ENCODE measurements at regions not wholly inside any gene's neighbourhood (a gene's known extent, or its start where the extent isn't known, plus 50 kb on each side); places are given as distances from the start of the nearest gene placed in this dataset.

- Histone ChIP-seq H3K9me3 (ENCODE audit: control insufficient read depth, insufficient read depth, low read length) (no peaks in the 10 kb centered on the region), H3K36me3 (ENCODE audit: control insufficient read depth, insufficient read depth, low read length) (no peaks in the 10 kb centered on the region), H3K27me3 (ENCODE audit: control insufficient read depth, insufficient read depth, low read length) (no peaks in the 10 kb centered on the region), H3K4me3 (ENCODE audit: low read length) (no peak overlapping the region), H3K27ac (ENCODE audit: low read length) (no peak overlapping the region), H3K4me1 (ENCODE audit: control insufficient read depth, insufficient read depth, low read length) (no peaks in the 10 kb centered on the region)
- H3K4me3 Mint-ChIP-seq, result no peak overlapping the region
- DNase-seq, result no peak
- no peaks in the 10 kb centered on the region for H3K4me1 Mint-ChIP-seq
- peaks cover 1 to 22% of the 10 kb centered on the region in 2 donors for H3K27me3 Mint-ChIP-seq (ENCODE audit: low read depth in 2 of 2)
- no peaks in the 10 kb centered on the region for H3K36me3 Mint-ChIP-seq
- intact Hi-C loops (cut with micrococcal nuclease), result no loop called here
- 98% methylated on average over 5 of the region's 6 CpGs for WGBS (ENCODE audit: insufficient coverage)
- no peak overlapping the region for H3K27ac Mint-ChIP-seq
- no peak for TF ChIP-seq CTCF (IDR thresholded peaks at IDR 0.05)
- peaks cover 0 to 2% of the 10 kb centered on the region in 2 donors for H3K9me3 Mint-ChIP-seq
- no peak for ATAC-seq
Measured at GRCh38 chr2:215613888-215614287, 178.0 kb upstream of the FN1 start.

- Histone ChIP-seq H3K36me3 (ENCODE audit: control insufficient read depth, insufficient read depth, low read length) (no peaks in the 10 kb centered on the region), H3K9me3 (ENCODE audit: control insufficient read depth, insufficient read depth, low read length) (no peaks in the 10 kb centered on the region), H3K27me3 (ENCODE audit: control insufficient read depth, insufficient read depth, low read length) (no peaks in the 10 kb centered on the region), H3K27ac (ENCODE audit: low read length) (no peak overlapping the region), H3K4me1 (ENCODE audit: control insufficient read depth, insufficient read depth, low read length) (no peaks in the 10 kb centered on the region), H3K4me3 (ENCODE audit: low read length) (no peak overlapping the region)
- Mint-ChIP-seq H3K27me3 (ENCODE audit: low read depth in 2 of 2) (peaks cover 0 to 16% of the 10 kb centered on the region in 2 donors), H3K27ac (no peak overlapping the region), H3K4me1 (no peaks in the 10 kb centered on the region), H3K9me3 (peaks cover 0 to 2% of the 10 kb centered on the region in 2 donors), H3K4me3 (no peak overlapping the region), H3K36me3 (no peaks in the 10 kb centered on the region)
- no peak for TF ChIP-seq CTCF (IDR thresholded peaks at IDR 0.05)
- WGBS (ENCODE audit: insufficient coverage), result 82% methylated on average over 8 of the region's 8 CpGs
- intact Hi-C loops (cut with micrococcal nuclease), result no loop called here
- DNase-seq (no peak), ATAC-seq (no peak)
Measured at GRCh38 chr2:215613280-215613679, 177.4 kb upstream of the FN1 start.

- Mint-ChIP-seq H3K36me3 (no peaks in the 10 kb centered on the region), H3K9me3 (peaks cover 0 to 2% of the 10 kb centered on the region in 2 donors), H3K27me3 (ENCODE audit: low read depth in 2 of 2) (peaks cover 0 to 11% of the 10 kb centered on the region in 2 donors), H3K27ac (no peak overlapping the region), H3K4me3 (no peak overlapping the region), H3K4me1 (no peaks in the 10 kb centered on the region)
- Histone ChIP-seq H3K27ac (ENCODE audit: low read length) (no peak overlapping the region), H3K4me3 (ENCODE audit: low read length) (no peak overlapping the region), H3K27me3 (ENCODE audit: control insufficient read depth, insufficient read depth, low read length) (no peaks in the 10 kb centered on the region), H3K9me3 (ENCODE audit: control insufficient read depth, insufficient read depth, low read length) (no peaks in the 10 kb centered on the region), H3K4me1 (ENCODE audit: control insufficient read depth, insufficient read depth, low read length) (no peaks in the 10 kb centered on the region), H3K36me3 (ENCODE audit: control insufficient read depth, insufficient read depth, low read length) (no peaks in the 10 kb centered on the region)
- DNase-seq (no peak), ATAC-seq (no peak)
- intact Hi-C loops (cut with micrococcal nuclease), result no loop called here
- WGBS (ENCODE audit: insufficient coverage), result 80% methylated on average over 2 of the region's 2 CpGs
- TF ChIP-seq CTCF (IDR thresholded peaks at IDR 0.05), result no peak
Measured at GRCh38 chr2:215612786-215613185, 176.9 kb upstream of the FN1 start.

- ATAC-seq, result no peak
- no peak overlapping the region for H3K27ac Mint-ChIP-seq
- no peak for DNase-seq
- no peaks in the 10 kb centered on the region for H3K9me3 Mint-ChIP-seq
- H3K36me3 Mint-ChIP-seq, result no peaks in the 10 kb centered on the region
- no peak overlapping the region for H3K4me3 ChIP-seq (ENCODE audit: low read length)
- H3K27ac ChIP-seq (ENCODE audit: low read length), result no peak overlapping the region
- H3K4me1 Mint-ChIP-seq, result no peaks in the 10 kb centered on the region
- H3K4me1 ChIP-seq (ENCODE audit: control insufficient read depth, insufficient read depth, low read length), result no peaks in the 10 kb centered on the region
- WGBS (ENCODE audit: insufficient coverage), result 58% methylated on average over 6 of the region's 7 CpGs
- H3K27me3 Mint-ChIP-seq (ENCODE audit: low read depth in 2 of 2), result peaks cover 0 to under 1% of the 10 kb centered on the region in 2 donors
- H3K9me3 ChIP-seq (ENCODE audit: control insufficient read depth, insufficient read depth, low read length), result no peaks in the 10 kb centered on the region
- intact Hi-C loops (cut with micrococcal nuclease), result no loop called here
- TF ChIP-seq CTCF (IDR thresholded peaks at IDR 0.05), result no peak
- H3K27me3 ChIP-seq (ENCODE audit: control insufficient read depth, insufficient read depth, low read length), result no peaks in the 10 kb centered on the region
- no peak overlapping the region for H3K4me3 Mint-ChIP-seq
- no peaks in the 10 kb centered on the region for H3K36me3 ChIP-seq (ENCODE audit: control insufficient read depth, insufficient read depth, low read length)
Measured at GRCh38 chr2:215611609-215612386, 175.9 kb upstream of the FN1 start.

Measured in natural killer cell (primary cell).